NB4 (cell line): ENCODE measurements at regions not wholly inside any gene's neighbourhood (a gene's known extent, or its start where the extent isn't known, plus 50 kb on each side); places are given as distances from the start of the nearest gene placed in this dataset.

Experiments
- DNase-seq: peaks from one replicate; pipeline ENCODE4 v3.0.0; 2010; ENCODE audit warnings: low read depth
- H3K4me3 ChIP-seq: one replicate; pipeline ENCODE4 v1.5.1; 2011; ENCODE audit warnings: mild to moderate bottlenecking, low read depth, low read length, moderate library complexity
- CTCF ChIP-seq: IDR thresholded peaks from one replicate; pipeline ENCODE4 v1.5.1; 2012; ENCODE audit warnings: low read depth, low read length
- MAX ChIP-seq: IDR thresholded peaks from 2 replicates; pipeline ENCODE4 v1.6.1; 2011; ENCODE audit warnings: low read depth, low read length
- MYC ChIP-seq: IDR thresholded peaks from 2 replicates; pipeline ENCODE4 v1.6.1; 2011; ENCODE audit warnings: low read depth, low read length
- POLR2A ChIP-seq: IDR thresholded peaks from 2 replicates; pipeline ENCODE4 v1.6.1; 2011; ENCODE audit warnings: mild to moderate bottlenecking; ENCODE audit not compliant: insufficient read length; ENCODE audit errors: extremely low read depth

- no peak for TF ChIP-seq MYC
- TF ChIP-seq MAX = no peak
- TF ChIP-seq CTCF = no peak
- no peak for TF ChIP-seq POLR2A
- no peak for DNase-seq
- H3K4me3 ChIP-seq = no peak overlapping the region
Measured at GRCh38 chr3:99357131-99357530, 281.3 kb upstream of the COL8A1 start.

DNA sequence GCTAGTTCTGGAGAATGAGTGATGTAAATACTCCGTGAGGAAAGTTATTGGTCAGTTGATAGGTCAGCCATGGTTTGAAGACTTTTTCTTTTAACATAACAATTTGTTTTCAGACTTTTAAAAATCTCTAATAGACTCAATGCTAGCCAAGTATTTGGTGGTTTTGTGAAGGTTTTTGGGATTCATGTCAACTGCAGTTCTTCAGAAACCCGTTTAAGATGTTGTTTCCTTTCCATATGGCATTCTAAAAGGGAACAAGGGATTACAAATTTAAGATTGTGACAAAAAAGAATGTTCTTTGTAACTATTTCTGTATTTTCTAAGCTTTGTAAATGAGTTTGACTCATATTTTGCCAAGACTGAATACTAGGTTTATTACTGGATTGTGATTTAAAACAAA lies 281.7 kb upstream of the COL8A1 start:
- H3K4me3 ChIP-seq = no peak overlapping the region

GRCh38 chr3:99355465-99355864 lies 282.9 kb upstream of the COL8A1 start:
- TF ChIP-seq MYC (no peak), CTCF (no peak), MAX (no peak), POLR2A (no peak)
- peak; percentile 15 for DNase-seq

More for the DNA sequence above, 281.7 kb upstream of the COL8A1 start:
- DNase-seq = no peak
- TF ChIP-seq POLR2A (no peak), MAX (no peak), MYC (no peak)

DNA sequence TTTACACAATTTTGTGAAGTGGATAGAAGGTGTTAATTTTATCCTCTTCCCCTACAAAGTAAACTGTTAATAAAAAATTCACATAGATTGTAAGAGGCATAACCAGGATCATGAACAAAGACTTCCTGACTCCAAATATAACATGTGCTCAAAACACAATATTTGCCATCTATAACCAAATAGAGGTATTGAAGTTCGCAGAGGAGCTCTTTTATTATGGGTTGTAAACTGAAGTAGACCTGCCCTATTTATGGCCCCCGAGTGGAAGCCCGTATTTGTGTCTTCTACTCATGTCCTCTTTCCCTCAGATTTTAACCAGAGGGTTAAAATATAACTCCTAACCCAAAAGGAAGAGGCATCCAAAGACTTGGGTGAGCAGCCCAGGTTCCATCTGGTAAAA lies 285.6 kb upstream of the COL8A1 start:
- no peak overlapping the region for H3K4me3 ChIP-seq
- TF ChIP-seq MYC (no peak), POLR2A (no peak), MAX (no peak), CTCF (no peak)
- DNase-seq = no peak

More at GRCh38 chr3:99355465-99355864, 282.9 kb upstream of the COL8A1 start:
- no peak overlapping the region for H3K4me3 ChIP-seq

- TF ChIP-seq MAX (no peak), CTCF (no peak), POLR2A (no peak), MYC (no peak)
- no peak for DNase-seq
- no peak overlapping the region for H3K4me3 ChIP-seq
Measured at GRCh38 chr3:99351122-99351521, 287.3 kb upstream of the COL8A1 start.

GRCh38 chr3:99348451-99348850 lies 289.9 kb upstream of the COL8A1 start:
- no peak for TF ChIP-seq CTCF
- no peak for TF ChIP-seq POLR2A
- no peak for TF ChIP-seq MAX
- TF ChIP-seq MYC = no peak
- no peak for DNase-seq

More at GRCh38 chr3:99348451-99348850, 289.9 kb upstream of the COL8A1 start:
- no peak overlapping the region for H3K4me3 ChIP-seq
